ENCODE measurements at regions not wholly inside any gene's neighbourhood (a gene's known extent, or its start where the extent isn't known, plus 50 kb on each side); places are given as distances from the start of the nearest gene placed in this dataset.
A peak's percentile ranks its signal among the peaks of the same experiment; 100 is the strongest.

DNA sequence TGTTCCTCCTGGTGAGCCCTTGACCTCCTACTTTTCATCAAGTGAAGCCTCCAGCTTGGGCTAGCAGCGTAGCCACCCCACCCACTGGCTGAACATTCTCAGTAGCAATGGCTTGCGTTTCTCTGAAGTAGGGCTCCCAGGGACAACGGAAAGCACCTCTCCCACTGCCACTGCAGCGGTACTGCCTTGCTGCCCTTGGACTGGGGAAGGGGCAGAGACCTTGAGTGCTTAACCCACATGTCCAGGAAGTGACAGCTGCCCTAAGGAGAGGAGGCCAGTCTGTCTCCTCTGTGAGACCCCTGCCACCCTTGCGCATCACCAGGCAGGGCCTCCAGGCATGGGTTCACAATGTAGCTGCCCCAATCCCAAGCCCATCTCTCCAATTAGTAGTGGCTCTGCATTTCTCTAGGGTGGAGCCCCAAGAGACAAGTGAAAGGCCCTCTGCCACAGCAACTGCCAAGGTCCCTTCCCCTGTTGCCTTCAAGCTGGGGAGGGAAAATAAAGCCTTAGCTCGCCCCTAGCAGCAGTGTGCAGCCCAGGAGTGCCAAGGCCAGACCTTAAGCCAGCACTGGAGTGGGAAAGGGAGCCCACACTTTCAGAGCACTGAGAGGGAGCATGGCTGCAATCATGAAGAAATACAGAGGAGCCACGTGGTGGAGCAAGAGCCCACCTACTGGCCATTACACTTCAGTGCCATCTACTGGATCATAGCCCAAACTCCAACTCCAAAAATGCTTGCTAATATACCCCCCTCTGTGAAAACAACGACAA is 175.9 kb upstream of the TRPC4 start:
- no peak overlapping the region for H3K27ac ChIP-seq
- TF ChIP-seq, protein P1, sequence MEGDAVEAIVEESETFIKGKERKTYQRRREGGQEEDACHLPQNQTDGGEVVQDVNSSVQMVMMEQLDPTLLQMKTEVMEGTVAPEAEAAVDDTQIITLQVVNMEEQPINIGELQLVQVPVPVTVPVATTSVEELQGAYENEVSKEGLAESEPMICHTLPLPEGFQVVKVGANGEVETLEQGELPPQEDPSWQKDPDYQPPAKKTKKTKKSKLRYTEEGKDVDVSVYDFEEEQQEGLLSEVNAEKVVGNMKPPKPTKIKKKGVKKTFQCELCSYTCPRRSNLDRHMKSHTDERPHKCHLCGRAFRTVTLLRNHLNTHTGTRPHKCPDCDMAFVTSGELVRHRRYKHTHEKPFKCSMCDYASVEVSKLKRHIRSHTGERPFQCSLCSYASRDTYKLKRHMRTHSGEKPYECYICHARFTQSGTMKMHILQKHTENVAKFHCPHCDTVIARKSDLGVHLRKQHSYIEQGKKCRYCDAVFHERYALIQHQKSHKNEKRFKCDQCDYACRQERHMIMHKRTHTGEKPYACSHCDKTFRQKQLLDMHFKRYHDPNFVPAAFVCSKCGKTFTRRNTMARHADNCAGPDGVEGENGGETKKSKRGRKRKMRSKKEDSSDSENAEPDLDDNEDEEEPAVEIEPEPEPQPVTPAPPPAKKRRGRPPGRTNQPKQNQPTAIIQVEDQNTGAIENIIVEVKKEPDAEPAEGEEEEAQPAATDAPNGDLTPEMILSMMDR (conservative IDR thresholded peaks at IDR 0.05), result peak; percentile 85
- no peak for TF ChIP-seq ZFX (IDR thresholded peaks at IDR 0.05)

DNA sequence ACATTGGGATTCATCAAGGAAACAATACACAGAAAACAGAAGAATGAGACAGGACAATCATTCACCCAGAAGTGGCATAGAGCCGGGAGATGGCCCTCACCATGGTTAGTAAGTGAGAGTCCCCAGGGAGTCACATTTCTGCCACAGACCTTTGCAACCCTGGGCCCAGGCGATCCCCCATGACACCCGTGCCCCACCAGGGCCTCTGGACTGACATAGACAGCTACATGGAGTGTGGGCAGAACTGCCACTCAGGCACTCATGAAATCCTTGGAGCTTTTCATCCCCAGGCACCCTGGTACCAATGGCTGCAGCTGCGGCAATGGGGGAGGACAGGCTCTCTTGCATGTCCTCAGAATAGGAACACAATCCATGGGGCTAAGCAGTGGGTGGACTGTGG is 174.5 kb upstream of the TRPC4 start:
- H3K27ac ChIP-seq, result no peak overlapping the region
- TF ChIP-seq, protein P1 (conservative IDR thresholded peaks at IDR 0.05), result no peak
- TF ChIP-seq ZFX (IDR thresholded peaks at IDR 0.05), result no peak

DNA sequence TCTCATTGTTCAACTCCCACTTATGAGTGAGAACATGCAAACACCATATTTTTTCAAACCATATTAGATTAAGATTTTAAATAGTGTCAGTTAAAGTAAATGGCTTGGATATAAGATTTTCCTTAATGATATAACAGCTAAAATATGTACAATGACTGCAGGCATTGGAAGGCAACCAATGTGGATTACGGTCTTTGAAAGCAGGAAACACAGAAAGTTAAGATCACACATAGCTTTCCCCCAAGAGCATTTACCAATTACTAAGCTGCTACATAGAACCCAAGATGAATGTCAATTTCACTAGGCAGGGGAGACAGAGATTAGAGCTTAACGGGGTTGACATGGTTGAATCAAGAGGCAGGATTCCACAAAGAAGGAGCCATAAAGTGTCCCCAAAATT is 173.2 kb upstream of the TRPC4 start:
- H3K27ac ChIP-seq, result no peak overlapping the region
- TF ChIP-seq, protein P1 (conservative IDR thresholded peaks at IDR 0.05), result no peak
- no peak for TF ChIP-seq ZFX (IDR thresholded peaks at IDR 0.05)

DNA sequence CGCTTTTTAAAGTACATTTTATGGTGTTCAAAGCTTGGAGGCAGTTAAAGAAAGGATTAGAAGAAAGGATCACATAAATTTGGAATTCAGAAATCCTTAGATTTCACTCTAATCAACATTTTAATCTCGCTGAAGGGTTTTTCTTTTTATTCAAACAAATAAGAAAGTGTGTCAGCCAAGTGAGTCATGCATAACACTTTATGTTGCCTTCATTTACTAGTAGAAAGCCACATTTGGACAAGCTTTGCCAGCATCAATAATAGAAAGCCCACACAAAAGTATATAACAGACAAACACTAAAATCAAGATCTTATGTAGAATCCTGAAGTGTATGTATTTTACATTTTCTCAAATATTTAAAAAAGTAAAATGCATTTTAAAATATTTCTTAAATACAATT is 154.9 kb upstream of the TRPC4 start:
- no peak for TF ChIP-seq ZFX (IDR thresholded peaks at IDR 0.05)
- no peak overlapping the region for H3K27ac ChIP-seq

DNA sequence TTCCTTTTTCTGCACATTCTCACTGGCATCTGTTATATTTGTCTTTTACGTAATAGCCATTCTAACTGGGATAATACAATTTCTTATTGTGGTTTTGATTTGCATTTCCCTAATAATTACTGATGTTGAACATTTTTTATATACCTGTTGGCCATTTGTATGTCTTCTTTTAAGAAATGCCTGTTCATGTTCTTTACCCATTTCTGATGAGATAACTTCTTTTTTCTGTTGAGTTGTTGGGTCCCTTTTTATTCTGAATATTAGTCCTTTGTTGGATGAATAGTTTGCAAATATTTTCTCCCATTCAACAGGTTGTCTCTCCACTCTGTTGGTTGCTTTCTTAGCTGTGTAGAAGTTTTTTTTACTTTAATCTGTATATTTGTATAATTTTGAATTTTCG is 147.7 kb upstream of the TRPC4 start:
- no peak overlapping the region for H3K27ac ChIP-seq
- no peak for TF ChIP-seq ZFX (IDR thresholded peaks at IDR 0.05)
- TF ChIP-seq, protein P1 (conservative IDR thresholded peaks at IDR 0.05), result no peak

DNA sequence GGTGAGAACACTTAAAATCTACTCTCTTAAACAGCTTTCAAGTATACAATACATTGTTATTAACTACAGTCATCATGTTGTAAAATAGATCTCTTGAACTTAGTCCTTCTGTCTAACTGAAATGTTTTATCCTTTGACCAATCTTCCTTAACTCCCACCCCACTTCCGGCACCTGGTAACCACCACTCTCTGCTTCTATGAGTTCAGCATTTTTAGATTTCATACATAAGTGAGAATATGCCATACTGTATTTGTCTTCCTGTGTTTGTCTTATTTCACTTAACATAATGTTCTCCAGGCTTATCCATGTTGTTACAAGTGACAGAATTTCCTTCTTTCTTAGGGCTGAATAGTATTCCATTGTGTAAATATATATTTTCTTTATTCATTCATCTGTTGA is 144.1 kb upstream of the TRPC4 start:
- H3K27ac ChIP-seq, result no peak overlapping the region
- no peak for TF ChIP-seq ZFX (IDR thresholded peaks at IDR 0.05)
- TF ChIP-seq, protein P1 (conservative IDR thresholded peaks at IDR 0.05), result no peak

DNA sequence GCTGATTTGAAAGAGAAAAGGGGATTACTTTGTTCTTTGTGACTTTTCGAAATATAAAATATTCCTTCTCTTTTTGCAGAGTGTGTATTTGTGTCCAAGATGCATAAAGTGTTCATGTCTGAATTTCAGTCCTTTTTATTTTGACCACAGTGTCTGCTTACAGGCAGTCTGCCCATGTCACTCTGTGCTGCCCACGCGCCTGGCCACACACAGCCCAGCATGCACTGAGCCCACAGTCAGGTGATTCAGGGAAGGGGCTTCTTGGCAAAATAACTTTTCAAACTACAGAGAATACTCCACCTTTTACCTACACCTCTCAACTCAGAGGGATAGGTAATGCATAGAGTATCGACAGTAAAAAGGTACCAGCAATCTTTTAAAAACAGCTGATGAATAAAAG is 142.5 kb upstream of the TRPC4 start:
- TF ChIP-seq ZFX (IDR thresholded peaks at IDR 0.05), result no peak
- TF ChIP-seq, protein P1 (conservative IDR thresholded peaks at IDR 0.05), result no peak
- no peak overlapping the region for H3K27ac ChIP-seq

DNA sequence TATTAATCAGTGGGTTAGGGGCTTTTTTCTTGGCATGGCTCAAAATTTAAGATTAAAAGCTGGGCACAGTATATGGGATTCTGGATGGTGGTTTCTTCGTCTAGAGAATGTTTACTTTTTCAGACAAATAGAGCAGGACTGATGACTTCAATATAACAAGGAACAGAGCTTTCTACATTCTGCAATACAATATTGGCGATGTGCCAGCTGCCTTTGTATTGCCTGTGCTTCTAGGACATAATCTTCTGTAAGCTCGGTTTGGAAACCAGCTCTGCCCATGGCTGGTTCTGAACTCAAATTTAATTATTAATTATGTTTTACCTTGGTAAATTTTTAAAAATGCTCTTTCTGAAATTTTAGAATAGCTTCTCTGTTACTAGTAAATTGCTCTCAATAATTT is 139.1 kb upstream of the TRPC4 start:
- H3K27ac ChIP-seq, result no peak overlapping the region
- TF ChIP-seq, protein P1 (conservative IDR thresholded peaks at IDR 0.05), result no peak
- no peak for TF ChIP-seq ZFX (IDR thresholded peaks at IDR 0.05)
